Epithelial cell of esophagus (primary cell): ENCODE measurements at regions not wholly inside any gene's neighbourhood (a gene's known extent, or its start where the extent isn't known, plus 50 kb on each side); places are given as distances from the start of the nearest gene placed in this dataset.

Experiments
- DNase-seq: peaks from one replicate; pipeline ENCODE4 v3.0.0; 2010; ENCODE audit warnings: low read depth
- H3K4me3 ChIP-seq: 2 replicates; pipeline ENCODE4 v1.5.1; 2011; ENCODE audit warnings: mild to moderate bottlenecking, low read length, control low read depth
- CTCF ChIP-seq: IDR thresholded peaks from 2 replicates; pipeline ENCODE4 v1.5.1; 2011; ENCODE audit warnings: low read depth, mild to moderate bottlenecking, low read length, control low read depth, inconsistent platforms; ENCODE audit not compliant: insufficient read depth; ENCODE audit errors: missing control alignments

GRCh38 chr17:5873781-5874180 lies 196.4 kb upstream of the WSCD1 start:
- no peak for TF ChIP-seq CTCF
- no peak for DNase-seq
- H3K4me3 ChIP-seq: no peak overlapping the region

- DNase-seq: no peak
- no peak overlapping the region for H3K4me3 ChIP-seq
- TF ChIP-seq CTCF: no peak
These were observed 195.7 kb upstream of the WSCD1 start for GRCh38 chr17:5874486-5874885.

- DNase-seq: no peak
- no peak overlapping the region for H3K4me3 ChIP-seq
- TF ChIP-seq CTCF: no peak
These were observed 192.8 kb upstream of the WSCD1 start for GRCh38 chr17:5877366-5877765.

- TF ChIP-seq CTCF: no peak
- H3K4me3 ChIP-seq: no peak overlapping the region
- no peak for DNase-seq
These were observed 192.2 kb upstream of the WSCD1 start for GRCh38 chr17:5877948-5878347.

GRCh38 chr17:5881849-5882248 lies 188.3 kb upstream of the WSCD1 start:
- no peak overlapping the region for H3K4me3 ChIP-seq
- no peak for DNase-seq
- no peak for TF ChIP-seq CTCF

GRCh38 chr17:5883775-5884665 lies 186.2 kb upstream of the WSCD1 start:
- DNase-seq: peak; percentile 35
- no peak overlapping the region for H3K4me3 ChIP-seq
- TF ChIP-seq CTCF: no peak

- no peak for DNase-seq
- H3K4me3 ChIP-seq: no peak overlapping the region
- no peak for TF ChIP-seq CTCF
These were observed 184.8 kb upstream of the WSCD1 start for GRCh38 chr17:5885336-5885735.
